DOHH2 (cell line): ENCODE measurements at regions not wholly inside any gene's neighbourhood (a gene's known extent, or its start where the extent isn't known, plus 50 kb on each side); places are given as distances from the start of the nearest gene placed in this dataset.

Experiments
- EZH2phosphoT487 ChIP-seq: fragments of 200-600 bp; sonication (generic); IDR thresholded peaks from 2 replicates; pipeline ENCODE4 v1.6.1; 2017; ENCODE audit warnings: borderline replicate concordance, mild to moderate bottlenecking, antibody characterized with exemption, low read length, moderate library complexity, mixed read lengths
- TF ChIP-seq, protein P1 (sequence below): fragments of 200-600 bp; sonication (generic); IDR thresholded peaks from one replicate; pipeline ENCODE4 v1.5.1; 2014; ENCODE audit warnings: antibody characterized with exemption, mild to moderate bottlenecking, low read depth, low read length; ENCODE audit not compliant: poor library complexity, severe bottlenecking

DNA sequence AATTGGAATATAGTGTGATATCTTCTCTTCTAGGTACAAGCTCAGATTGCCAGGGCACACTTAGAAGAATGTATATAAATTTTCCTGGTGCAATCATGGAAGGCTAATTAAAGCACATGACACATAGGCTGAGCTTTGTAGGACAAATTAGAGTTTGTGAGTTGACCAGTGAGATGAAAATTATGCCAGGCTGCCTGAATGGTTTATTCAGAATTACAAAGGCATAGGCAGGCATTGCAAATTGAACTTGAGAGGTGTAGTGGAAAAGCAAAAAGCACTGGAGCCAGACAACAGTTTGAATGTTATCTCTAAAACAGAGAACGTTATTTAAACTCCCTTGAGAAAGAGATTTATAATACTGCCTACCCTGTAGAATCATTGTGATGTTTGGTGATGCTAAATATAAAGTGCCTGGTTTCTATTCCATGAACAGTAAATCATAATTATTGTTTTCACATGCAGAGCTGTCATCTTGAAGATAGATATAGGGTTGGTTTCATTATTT, 712.1 kb downstream of the TBC1D32 start:
- TF ChIP-seq, protein P1, sequence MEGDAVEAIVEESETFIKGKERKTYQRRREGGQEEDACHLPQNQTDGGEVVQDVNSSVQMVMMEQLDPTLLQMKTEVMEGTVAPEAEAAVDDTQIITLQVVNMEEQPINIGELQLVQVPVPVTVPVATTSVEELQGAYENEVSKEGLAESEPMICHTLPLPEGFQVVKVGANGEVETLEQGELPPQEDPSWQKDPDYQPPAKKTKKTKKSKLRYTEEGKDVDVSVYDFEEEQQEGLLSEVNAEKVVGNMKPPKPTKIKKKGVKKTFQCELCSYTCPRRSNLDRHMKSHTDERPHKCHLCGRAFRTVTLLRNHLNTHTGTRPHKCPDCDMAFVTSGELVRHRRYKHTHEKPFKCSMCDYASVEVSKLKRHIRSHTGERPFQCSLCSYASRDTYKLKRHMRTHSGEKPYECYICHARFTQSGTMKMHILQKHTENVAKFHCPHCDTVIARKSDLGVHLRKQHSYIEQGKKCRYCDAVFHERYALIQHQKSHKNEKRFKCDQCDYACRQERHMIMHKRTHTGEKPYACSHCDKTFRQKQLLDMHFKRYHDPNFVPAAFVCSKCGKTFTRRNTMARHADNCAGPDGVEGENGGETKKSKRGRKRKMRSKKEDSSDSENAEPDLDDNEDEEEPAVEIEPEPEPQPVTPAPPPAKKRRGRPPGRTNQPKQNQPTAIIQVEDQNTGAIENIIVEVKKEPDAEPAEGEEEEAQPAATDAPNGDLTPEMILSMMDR = no peak
- no peak for TF ChIP-seq EZH2phosphoT487
